Middle frontal gyrus (tissue), 1 donor: ENCODE measurements at regions not wholly inside any gene's neighbourhood (a gene's known extent, or its start where the extent isn't known, plus 50 kb on each side); places are given as distances from the start of the nearest gene placed in this dataset.

Experiments used
- DNase-seq: peaks from one replicate; pipeline ENCODE4 v3.0.0-alpha.2; 2015; ENCODE audit warnings: low spot score; ENCODE audit errors: extremely low spot score

GRCh38 chr2:217142649-217143266, 282.9 kb upstream of the TNP1 start:
- DNase-seq = no peak

- DNase-seq = no peak
Observed at GRCh38 chr2:217138284-217138683, 278.4 kb upstream of the TNP1 start.

GRCh38 chr2:217127744-217128143, 267.9 kb upstream of the TNP1 start:
- no peak for DNase-seq

- no peak for DNase-seq
Observed at GRCh38 chr2:217125014-217125413, 265.1 kb upstream of the TNP1 start.

GRCh38 chr2:217124050-217124449, 264.2 kb upstream of the TNP1 start:
- DNase-seq = no peak

GRCh38 chr2:217121565-217121964, 261.7 kb upstream of the TNP1 start:
- no peak for DNase-seq

GRCh38 chr2:217120429-217120828, 260.6 kb upstream of the TNP1 start:
- DNase-seq = no peak

GRCh38 chr2:217118559-217119284, 258.9 kb upstream of the TNP1 start:
- DNase-seq = no peak

GRCh38 chr2:217117523-217117922, 257.7 kb upstream of the TNP1 start:
- no peak for DNase-seq

- no peak for DNase-seq
Observed at GRCh38 chr2:217116610-217117009, 256.7 kb upstream of the TNP1 start.

GRCh38 chr2:217114117-217114516, 254.3 kb upstream of the TNP1 start:
- no peak for DNase-seq

GRCh38 chr2:217113491-217113890, 253.6 kb upstream of the TNP1 start:
- DNase-seq = no peak

GRCh38 chr2:217110550-217110949, 250.7 kb upstream of the TNP1 start:
- no peak for DNase-seq

GRCh38 chr2:217108575-217109027, 248.7 kb upstream of the TNP1 start:
- no peak for DNase-seq

- no peak for DNase-seq
Observed at GRCh38 chr2:217108086-217108485, 248.2 kb upstream of the TNP1 start.

GRCh38 chr2:217107480-217107879, 247.6 kb upstream of the TNP1 start:
- DNase-seq = no peak

GRCh38 chr2:217106650-217107014, 246.8 kb upstream of the TNP1 start:
- DNase-seq = no peak

GRCh38 chr2:217105733-217106649, 246.1 kb upstream of the TNP1 start:
- no peak for DNase-seq

GRCh38 chr2:217103752-217104545, 244.1 kb upstream of the TNP1 start:
- no peak for DNase-seq

- DNase-seq = no peak
Observed at GRCh38 chr2:217102956-217103355, 243.1 kb upstream of the TNP1 start.

- DNase-seq = no peak
Observed at GRCh38 chr2:217101972-217102371, 242.1 kb upstream of the TNP1 start.
